ENCODE measurements at regions not wholly inside any gene's neighbourhood (a gene's known extent, or its start where the extent isn't known, plus 50 kb on each side); places are given as distances from the start of the nearest gene placed in this dataset.

GRCh38 chr1:219498666-219499065 lies 114.2 kb downstream of the ZC3H11B start (continued):
- TF ChIP-seq RARB (CRISPR knock-in tag; IDR thresholded peaks at IDR 0.05) (no peak), ZC3H10 (CRISPR knock-in tag; IDR thresholded peaks at IDR 0.05) (no peak), CREB5 (CRISPR knock-in tag; IDR thresholded peaks at IDR 0.05; ENCODE audit: low read depth) (no peak), ARNTL (CRISPR knock-in tag; IDR thresholded peaks at IDR 0.05; ENCODE audit: borderline replicate concordance, low read depth) (no peak), ESRRG (CRISPR knock-in tag; IDR thresholded peaks at IDR 0.05) (no peak), BACH2 (CRISPR knock-in tag; IDR thresholded peaks at IDR 0.05; ENCODE audit: borderline replicate concordance) (no peak)

DNA sequence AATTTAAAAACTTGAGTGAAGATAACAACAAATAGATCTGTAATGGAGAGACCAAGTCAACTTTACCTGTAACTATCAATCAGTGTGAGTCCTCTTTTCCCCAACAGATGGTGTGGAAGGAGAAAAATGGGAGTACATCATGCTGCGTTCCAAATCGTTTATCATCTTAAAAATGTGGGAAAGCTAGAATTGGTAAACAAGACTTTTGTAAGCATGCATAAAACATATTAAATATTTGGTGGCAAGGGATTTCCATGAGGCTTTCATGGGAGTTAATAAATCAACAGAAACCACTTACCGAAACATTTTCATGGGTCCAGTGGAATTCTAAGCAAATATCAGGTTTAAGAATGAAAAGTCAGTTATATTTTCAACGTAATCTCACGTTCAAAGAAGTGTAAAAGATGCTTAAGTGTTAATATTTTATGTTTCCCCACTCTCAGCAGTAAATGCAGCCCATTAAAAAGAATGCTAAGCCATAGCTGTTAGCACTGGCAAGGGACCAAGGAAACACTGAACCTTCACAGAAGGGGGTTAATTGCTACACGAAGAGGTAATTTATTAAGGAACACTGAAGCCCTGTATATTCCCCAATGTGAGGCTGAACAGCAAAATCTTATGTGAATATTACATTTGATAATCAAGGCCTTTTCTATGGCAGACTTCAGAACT lies 117.0 kb downstream of the ZC3H11B start:
- TF ChIP-seq ARNTL (CRISPR knock-in tag; IDR thresholded peaks at IDR 0.05; ENCODE audit: borderline replicate concordance, low read depth) (no peak), BACH2 (CRISPR knock-in tag; IDR thresholded peaks at IDR 0.05; ENCODE audit: borderline replicate concordance) (no peak), CSDC2 (CRISPR knock-in tag; IDR thresholded peaks at IDR 0.05) (no peak), TOX (CRISPR knock-in tag; IDR thresholded peaks at IDR 0.05; ENCODE audit: borderline replicate concordance) (no peak), RARB (CRISPR knock-in tag; IDR thresholded peaks at IDR 0.05) (no peak), SNAI2 (CRISPR knock-in tag; IDR thresholded peaks at IDR 0.05) (no peak), ZFP3 (CRISPR knock-in tag; IDR thresholded peaks at IDR 0.05) (no peak), GLIS3 (CRISPR knock-in tag; IDR thresholded peaks at IDR 0.05) (no peak), ISL1 (CRISPR knock-in tag; IDR thresholded peaks at IDR 0.05) (no peak), TCF4 (CRISPR knock-in tag; IDR thresholded peaks at IDR 0.05; ENCODE audit: borderline replicate concordance) (no peak), PATZ1 (CRISPR knock-in tag; IDR thresholded peaks at IDR 0.05; ENCODE audit: borderline replicate concordance) (no peak), ESRRG (CRISPR knock-in tag; IDR thresholded peaks at IDR 0.05) (no peak), ZNF565 (CRISPR knock-in tag; conservative IDR thresholded peaks at IDR 0.05; ENCODE audit: low read depth) (no peak), POU6F1 (CRISPR knock-in tag; IDR thresholded peaks at IDR 0.05; ENCODE audit: borderline replicate concordance, low read depth) (no peak), ZNF70 (CRISPR knock-in tag; IDR thresholded peaks at IDR 0.05) (no peak), CREB5 (CRISPR knock-in tag; IDR thresholded peaks at IDR 0.05; ENCODE audit: low read depth) (no peak), ZFP30 (CRISPR knock-in tag; IDR thresholded peaks at IDR 0.05) (no peak), ZC3H10 (CRISPR knock-in tag; IDR thresholded peaks at IDR 0.05) (no peak)
- TF ChIP-seq, protein P1, sequence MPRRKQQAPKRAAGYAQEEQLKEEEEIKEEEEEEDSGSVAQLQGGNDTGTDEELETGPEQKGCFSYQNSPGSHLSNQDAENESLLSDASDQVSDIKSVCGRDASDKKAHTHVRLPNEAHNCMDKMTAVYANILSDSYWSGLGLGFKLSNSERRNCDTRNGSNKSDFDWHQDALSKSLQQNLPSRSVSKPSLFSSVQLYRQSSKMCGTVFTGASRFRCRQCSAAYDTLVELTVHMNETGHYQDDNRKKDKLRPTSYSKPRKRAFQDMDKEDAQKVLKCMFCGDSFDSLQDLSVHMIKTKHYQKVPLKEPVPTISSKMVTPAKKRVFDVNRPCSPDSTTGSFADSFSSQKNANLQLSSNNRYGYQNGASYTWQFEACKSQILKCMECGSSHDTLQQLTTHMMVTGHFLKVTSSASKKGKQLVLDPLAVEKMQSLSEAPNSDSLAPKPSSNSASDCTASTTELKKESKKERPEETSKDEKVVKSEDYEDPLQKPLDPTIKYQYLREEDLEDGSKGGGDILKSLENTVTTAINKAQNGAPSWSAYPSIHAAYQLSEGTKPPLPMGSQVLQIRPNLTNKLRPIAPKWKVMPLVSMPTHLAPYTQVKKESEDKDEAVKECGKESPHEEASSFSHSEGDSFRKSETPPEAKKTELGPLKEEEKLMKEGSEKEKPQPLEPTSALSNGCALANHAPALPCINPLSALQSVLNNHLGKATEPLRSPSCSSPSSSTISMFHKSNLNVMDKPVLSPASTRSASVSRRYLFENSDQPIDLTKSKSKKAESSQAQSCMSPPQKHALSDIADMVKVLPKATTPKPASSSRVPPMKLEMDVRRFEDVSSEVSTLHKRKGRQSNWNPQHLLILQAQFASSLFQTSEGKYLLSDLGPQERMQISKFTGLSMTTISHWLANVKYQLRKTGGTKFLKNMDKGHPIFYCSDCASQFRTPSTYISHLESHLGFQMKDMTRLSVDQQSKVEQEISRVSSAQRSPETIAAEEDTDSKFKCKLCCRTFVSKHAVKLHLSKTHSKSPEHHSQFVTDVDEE (CRISPR knock-in tag; IDR thresholded peaks at IDR 0.05): no peak
- TF ChIP-seq, protein P2, sequence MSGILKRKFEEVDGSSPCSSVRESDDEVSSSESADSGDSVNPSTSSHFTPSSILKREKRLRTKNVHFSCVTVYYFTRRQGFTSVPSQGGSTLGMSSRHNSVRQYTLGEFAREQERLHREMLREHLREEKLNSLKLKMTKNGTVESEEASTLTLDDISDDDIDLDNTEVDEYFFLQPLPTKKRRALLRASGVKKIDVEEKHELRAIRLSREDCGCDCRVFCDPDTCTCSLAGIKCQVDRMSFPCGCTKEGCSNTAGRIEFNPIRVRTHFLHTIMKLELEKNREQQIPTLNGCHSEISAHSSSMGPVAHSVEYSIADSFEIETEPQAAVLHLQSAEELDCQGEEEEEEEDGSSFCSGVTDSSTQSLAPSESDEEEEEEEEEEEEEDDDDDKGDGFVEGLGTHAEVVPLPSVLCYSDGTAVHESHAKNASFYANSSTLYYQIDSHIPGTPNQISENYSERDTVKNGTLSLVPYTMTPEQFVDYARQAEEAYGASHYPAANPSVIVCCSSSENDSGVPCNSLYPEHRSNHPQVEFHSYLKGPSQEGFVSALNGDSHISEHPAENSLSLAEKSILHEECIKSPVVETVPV (CRISPR knock-in tag; IDR thresholded peaks at IDR 0.05): no peak

More for the DNA sequence above, 117.0 kb downstream of the ZC3H11B start:
- ATAC-seq: no peak
